GM23338 (cell line): ENCODE measurements at regions not wholly inside any gene's neighbourhood (a gene's known extent, or its start where the extent isn't known, plus 50 kb on each side); places are given as distances from the start of the nearest gene placed in this dataset.

ENCODE experiments used
- ATAC-seq: fragments of 200-7000 bp; cut with Tn5 transposase; 3 replicates; pipeline ENCODE4 v1.9.1; 2020
- DNase-seq: peaks from one replicate; pipeline ENCODE4 v3.0.0-alpha.2; 2015; ENCODE audit warnings: low spot score
- H2AFZ ChIP-seq: fragments of 200-600 bp; sonication (generic); 2 replicates; pipeline ENCODE4 v1.8.0; 2016; ENCODE audit warnings: antibody characterized with exemption, mild to moderate bottlenecking, moderate library complexity
- H3F3A ChIP-seq: fragments of 200-600 bp; sonication (generic); replicated peaks from 2 replicates; pipeline ENCODE4 v1.8.0; 2017; ENCODE audit warnings: antibody characterized with exemption, mixed run types, low read depth
- H3K27ac ChIP-seq: fragments of 200-600 bp; sonication (generic); 2 replicates; pipeline ENCODE4 v1.6.1; 2016; ENCODE audit warnings: low read depth
- H3K27me3 ChIP-seq: fragments of 200-600 bp; sonication (generic); 2 replicates; pipeline ENCODE4 v1.8.0; 2016; ENCODE audit warnings: mild to moderate bottlenecking, mixed run types, moderate library complexity; ENCODE audit not compliant: insufficient read depth
- H3K36me3 ChIP-seq: fragments of 200-600 bp; sonication (generic); 2 replicates; pipeline ENCODE4 v1.8.0; 2016; ENCODE audit warnings: mild to moderate bottlenecking; ENCODE audit not compliant: insufficient read depth
- H3K4me1 ChIP-seq: fragments of 200-600 bp; sonication (generic); 2 replicates; pipeline ENCODE4 v1.8.0; 2016; ENCODE audit warnings: mild to moderate bottlenecking, moderate library complexity; ENCODE audit not compliant: insufficient read depth
- H3K4me2 ChIP-seq: fragments of 200-600 bp; sonication (generic); 2 replicates; pipeline ENCODE4 v1.7.1; 2017; ENCODE audit warnings: mixed run types
- H3K4me3 ChIP-seq: fragments of 200-600 bp; sonication (generic); 2 replicates; pipeline ENCODE4 v1.6.1; 2016; ENCODE audit warnings: mixed run types
- H3K79me2 ChIP-seq: fragments of 200-600 bp; sonication (generic); replicated peaks from 2 replicates; pipeline ENCODE4 v1.8.0; 2017; ENCODE audit warnings: mild to moderate bottlenecking; ENCODE audit not compliant: insufficient read depth
- H3K9me2 ChIP-seq: fragments of 200-600 bp; sonication (generic); 2 replicates; pipeline ENCODE4 v1.8.0; 2017; ENCODE audit not compliant: insufficient read depth
- H4K20me1 ChIP-seq: fragments of 200-600 bp; sonication (generic); replicated peaks from 2 replicates; pipeline ENCODE4 v1.8.0; 2017; ENCODE audit warnings: mild to moderate bottlenecking; ENCODE audit not compliant: insufficient read depth
- H3K27ac Mint-ChIP-seq: 2 replicates; pipeline ENCODE4 v1.8.0; 2020; ENCODE audit warnings: inconsistent platforms, mild to moderate bottlenecking, moderate library complexity, mixed read lengths
- H3K27me3 Mint-ChIP-seq: 3 replicates; pipeline ENCODE4 v1.8.0; 2022; ENCODE audit warnings: low read depth, mild to moderate bottlenecking, moderate library complexity, mixed read lengths, inconsistent platforms; ENCODE audit not compliant: insufficient read depth, poor library complexity
- H3K36me3 Mint-ChIP-seq: 3 replicates; pipeline ENCODE4 v1.8.0; 2021; ENCODE audit warnings: low read depth, mild to moderate bottlenecking, inconsistent platforms, moderate library complexity, mixed read lengths
- H3K4me1 Mint-ChIP-seq: 3 replicates; pipeline ENCODE4 v1.8.0; 2020; ENCODE audit warnings: mild to moderate bottlenecking, inconsistent platforms, mixed read lengths
- H3K4me3 Mint-ChIP-seq: 3 replicates; pipeline ENCODE4 v1.8.0; 2021; ENCODE audit warnings: moderate library complexity, mild to moderate bottlenecking, inconsistent platforms, mixed read lengths
- H3K9me3 Mint-ChIP-seq: 3 replicates; pipeline ENCODE4 v1.8.0; 2020; ENCODE audit warnings: moderate library complexity, mild to moderate bottlenecking, inconsistent platforms, mixed read lengths
- CREB1 ChIP-seq: fragments of 250-450 bp; sonication (Bioruptor Pico); IDR thresholded peaks from 2 replicates; pipeline ENCODE4 v1.5.0; 2020; ENCODE audit warnings: low read depth, mild to moderate bottlenecking, moderate library complexity
- EZH2 ChIP-seq: fragments of 200-600 bp; sonication (generic); IDR thresholded peaks from one replicate; pipeline ENCODE4 v1.8.0; 2017; ENCODE audit warnings: antibody characterized with exemption, mild to moderate bottlenecking, low read depth; ENCODE audit not compliant: unreplicated experiment
- JUNB ChIP-seq: IDR thresholded peaks from one replicate; pipeline ENCODE4 v1.6.1; 2016; ENCODE audit warnings: antibody characterized with exemption; ENCODE audit not compliant: unreplicated experiment
- NANOG ChIP-seq: IDR thresholded peaks from 2 replicates; pipeline ENCODE4 v1.6.1; 2016; ENCODE audit warnings: antibody characterized with exemption, borderline replicate concordance
- POLR2AphosphoS5 ChIP-seq: IDR thresholded peaks from 2 replicates; pipeline ENCODE4 v1.6.1; 2016; ENCODE audit warnings: antibody characterized with exemption, low read depth
- ZNF114 ChIP-seq: fragments of 250-450 bp; sonication (Bioruptor Pico); IDR thresholded peaks from 2 replicates; pipeline ENCODE4 v1.5.0; 2020; ENCODE audit warnings: mild to moderate bottlenecking, moderate library complexity
- ZNF331 ChIP-seq: fragments of 250-450 bp; sonication (Bioruptor Pico); IDR thresholded peaks from 2 replicates; pipeline ENCODE4 v1.5.0; 2020; ENCODE audit warnings: low read depth, mild to moderate bottlenecking, moderate library complexity
- TF ChIP-seq, protein P1 (sequence below): IDR thresholded peaks from 2 replicates; pipeline ENCODE4 v1.6.1; 2016; ENCODE audit warnings: antibody characterized with exemption
- TF ChIP-seq, protein P2 (sequence below), 2 experiments: fragments of 200-600 bp in 1 of 2; sonication (generic) in 1 of 2; conservative IDR thresholded peaks; 2 replicates each; pipeline versions ENCODE4 v1.5.1 to v1.6.1; 2016 to 2017; ENCODE audit warnings: antibody characterized with exemption in 2 of 2, low read depth in 2 of 2, mild to moderate bottlenecking in 2 of 2, moderate library complexity in 1 of 2
- TF ChIP-seq, protein P3 (sequence below): fragments of 250-450 bp; sonication (Bioruptor Pico); IDR thresholded peaks from 2 replicates; pipeline ENCODE4 v1.5.0; 2020; ENCODE audit warnings: mild to moderate bottlenecking, moderate library complexity

DNA sequence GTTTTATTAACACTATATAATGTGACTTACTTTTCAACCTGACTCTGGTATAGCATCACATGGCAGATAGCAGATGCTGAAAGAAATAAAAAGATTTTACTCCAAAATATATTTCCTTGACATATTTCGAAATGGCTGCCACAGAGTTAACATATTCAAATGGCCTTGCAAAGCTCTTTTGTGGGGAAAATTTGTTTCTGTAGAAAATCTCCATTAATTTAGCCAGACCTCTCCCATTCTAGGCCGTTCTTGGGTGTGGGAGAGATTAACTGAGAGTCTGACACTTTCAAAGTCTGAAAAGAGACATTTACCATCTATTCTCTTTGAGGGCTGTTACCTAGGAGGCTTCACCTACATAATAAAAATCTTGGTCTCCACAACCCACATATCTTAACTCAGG is 217.2 kb downstream of the OTOR start:
- Mint-ChIP-seq H3K9me3 (peaks cover 22% of the 10 kb centered on the region), H3K27ac (no peak overlapping the region), H3K27me3 (peaks cover 3% of the 10 kb centered on the region), H3K36me3 (peaks cover 14% of the 10 kb centered on the region; the same call in 2 of the 3 replicates), H3K4me1 (peaks cover 5% of the 10 kb centered on the region; the same call in 2 of the 3 replicates), H3K4me3 (no peak overlapping the region)
- no peaks in the 10 kb centered on the region for H3F3A ChIP-seq
- no peak overlapping the region for H3K27ac ChIP-seq
- H3K9me2 ChIP-seq, result peaks cover 8% of the 10 kb centered on the region; the same call in 1 of the 2 replicates
- no peak overlapping the region for H3K4me3 ChIP-seq
- H3K4me1 ChIP-seq, result peaks cover 6% of the 10 kb centered on the region; the same call in 1 of the 2 replicates
- H3K79me2 ChIP-seq, result no peaks in the 10 kb centered on the region
- no peaks in the 10 kb centered on the region for H3K36me3 ChIP-seq
- no peaks in the 10 kb centered on the region for H3K27me3 ChIP-seq
- no peaks in the 10 kb centered on the region for H4K20me1 ChIP-seq
- no peak for DNase-seq
- no peak overlapping the region for H3K4me2 ChIP-seq
- no peak for ATAC-seq
- TF ChIP-seq EZH2 (no peak), POLR2AphosphoS5 (no peak), JUNB (no peak), ZNF331 (CRISPR knock-in tag) (no peak)
- TF ChIP-seq, protein P1, sequence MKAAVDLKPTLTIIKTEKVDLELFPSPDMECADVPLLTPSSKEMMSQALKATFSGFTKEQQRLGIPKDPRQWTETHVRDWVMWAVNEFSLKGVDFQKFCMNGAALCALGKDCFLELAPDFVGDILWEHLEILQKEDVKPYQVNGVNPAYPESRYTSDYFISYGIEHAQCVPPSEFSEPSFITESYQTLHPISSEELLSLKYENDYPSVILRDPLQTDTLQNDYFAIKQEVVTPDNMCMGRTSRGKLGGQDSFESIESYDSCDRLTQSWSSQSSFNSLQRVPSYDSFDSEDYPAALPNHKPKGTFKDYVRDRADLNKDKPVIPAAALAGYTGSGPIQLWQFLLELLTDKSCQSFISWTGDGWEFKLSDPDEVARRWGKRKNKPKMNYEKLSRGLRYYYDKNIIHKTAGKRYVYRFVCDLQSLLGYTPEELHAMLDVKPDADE, result no peak
- no peak overlapping the region for H2AFZ ChIP-seq

DNA sequence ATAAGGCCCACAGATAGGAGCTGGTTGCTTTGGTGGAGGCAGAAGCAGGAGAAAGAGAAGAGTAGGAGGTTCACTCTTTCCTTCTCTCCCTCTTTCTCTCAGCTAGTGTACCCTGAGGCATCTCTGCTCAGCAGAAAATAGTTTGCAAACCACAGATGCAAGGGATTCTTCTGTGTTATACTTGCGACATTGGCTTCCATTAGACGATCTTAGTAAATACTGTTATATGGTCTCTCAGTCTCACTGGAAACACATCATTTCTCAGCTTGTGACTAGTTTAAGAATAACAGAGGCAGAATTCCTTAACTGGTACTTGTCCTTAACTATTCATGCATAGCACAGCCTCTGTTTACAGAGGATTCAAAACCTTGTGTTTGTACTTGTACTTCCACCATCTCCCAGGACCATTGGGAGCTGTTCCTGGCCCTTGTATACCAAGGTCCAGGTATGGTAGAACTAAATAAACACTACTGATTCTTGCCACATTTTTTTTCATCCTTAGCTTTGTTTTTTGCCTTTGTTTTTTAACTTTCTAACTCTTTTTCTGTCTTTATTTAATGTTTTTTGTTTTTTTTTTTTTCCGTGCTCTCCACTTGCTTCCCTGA is 218.2 kb downstream of the OTOR start:
- Histone ChIP-seq H4K20me1 (no peaks in the 10 kb centered on the region), H3K4me1 (peaks cover 6% of the 10 kb centered on the region; the same call in 1 of the 2 replicates), H3K9me2 (peaks cover 8% of the 10 kb centered on the region; the same call in 1 of the 2 replicates), H2AFZ (peak overlapping the region; percentile 11; the same call in 1 of the 2 replicates), H3K27me3 (no peaks in the 10 kb centered on the region), H3K4me3 (no peak overlapping the region), H3K27ac (no peak overlapping the region), H3K4me2 (no peak overlapping the region), H3F3A (no peaks in the 10 kb centered on the region), H3K79me2 (no peaks in the 10 kb centered on the region), H3K36me3 (no peaks in the 10 kb centered on the region)
- H3K27me3 Mint-ChIP-seq, result peaks cover 3% of the 10 kb centered on the region
- H3K9me3 Mint-ChIP-seq, result peaks cover 12% of the 10 kb centered on the region
- peaks cover 5% of the 10 kb centered on the region; the same call in 2 of the 3 replicates for H3K4me1 Mint-ChIP-seq
- H3K36me3 Mint-ChIP-seq, result peaks cover 11% of the 10 kb centered on the region; the same call in 2 of the 3 replicates
- ATAC-seq, result no peak
- H3K27ac Mint-ChIP-seq, result no peak overlapping the region
- no peak for DNase-seq
- no peak overlapping the region for H3K4me3 Mint-ChIP-seq
- TF ChIP-seq CREB1 (CRISPR knock-in tag), result no peak
- TF ChIP-seq, protein P1, result no peak
- TF ChIP-seq POLR2AphosphoS5, result no peak
- no peak for TF ChIP-seq ZNF114 (CRISPR knock-in tag)
- no peak for TF ChIP-seq NANOG
- TF ChIP-seq, protein P2, sequence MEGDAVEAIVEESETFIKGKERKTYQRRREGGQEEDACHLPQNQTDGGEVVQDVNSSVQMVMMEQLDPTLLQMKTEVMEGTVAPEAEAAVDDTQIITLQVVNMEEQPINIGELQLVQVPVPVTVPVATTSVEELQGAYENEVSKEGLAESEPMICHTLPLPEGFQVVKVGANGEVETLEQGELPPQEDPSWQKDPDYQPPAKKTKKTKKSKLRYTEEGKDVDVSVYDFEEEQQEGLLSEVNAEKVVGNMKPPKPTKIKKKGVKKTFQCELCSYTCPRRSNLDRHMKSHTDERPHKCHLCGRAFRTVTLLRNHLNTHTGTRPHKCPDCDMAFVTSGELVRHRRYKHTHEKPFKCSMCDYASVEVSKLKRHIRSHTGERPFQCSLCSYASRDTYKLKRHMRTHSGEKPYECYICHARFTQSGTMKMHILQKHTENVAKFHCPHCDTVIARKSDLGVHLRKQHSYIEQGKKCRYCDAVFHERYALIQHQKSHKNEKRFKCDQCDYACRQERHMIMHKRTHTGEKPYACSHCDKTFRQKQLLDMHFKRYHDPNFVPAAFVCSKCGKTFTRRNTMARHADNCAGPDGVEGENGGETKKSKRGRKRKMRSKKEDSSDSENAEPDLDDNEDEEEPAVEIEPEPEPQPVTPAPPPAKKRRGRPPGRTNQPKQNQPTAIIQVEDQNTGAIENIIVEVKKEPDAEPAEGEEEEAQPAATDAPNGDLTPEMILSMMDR (conservative IDR thresholded peaks at IDR 0.05; ENCODE audit: low read depth in 2 of 2), result no peak
- TF ChIP-seq, protein P3, sequence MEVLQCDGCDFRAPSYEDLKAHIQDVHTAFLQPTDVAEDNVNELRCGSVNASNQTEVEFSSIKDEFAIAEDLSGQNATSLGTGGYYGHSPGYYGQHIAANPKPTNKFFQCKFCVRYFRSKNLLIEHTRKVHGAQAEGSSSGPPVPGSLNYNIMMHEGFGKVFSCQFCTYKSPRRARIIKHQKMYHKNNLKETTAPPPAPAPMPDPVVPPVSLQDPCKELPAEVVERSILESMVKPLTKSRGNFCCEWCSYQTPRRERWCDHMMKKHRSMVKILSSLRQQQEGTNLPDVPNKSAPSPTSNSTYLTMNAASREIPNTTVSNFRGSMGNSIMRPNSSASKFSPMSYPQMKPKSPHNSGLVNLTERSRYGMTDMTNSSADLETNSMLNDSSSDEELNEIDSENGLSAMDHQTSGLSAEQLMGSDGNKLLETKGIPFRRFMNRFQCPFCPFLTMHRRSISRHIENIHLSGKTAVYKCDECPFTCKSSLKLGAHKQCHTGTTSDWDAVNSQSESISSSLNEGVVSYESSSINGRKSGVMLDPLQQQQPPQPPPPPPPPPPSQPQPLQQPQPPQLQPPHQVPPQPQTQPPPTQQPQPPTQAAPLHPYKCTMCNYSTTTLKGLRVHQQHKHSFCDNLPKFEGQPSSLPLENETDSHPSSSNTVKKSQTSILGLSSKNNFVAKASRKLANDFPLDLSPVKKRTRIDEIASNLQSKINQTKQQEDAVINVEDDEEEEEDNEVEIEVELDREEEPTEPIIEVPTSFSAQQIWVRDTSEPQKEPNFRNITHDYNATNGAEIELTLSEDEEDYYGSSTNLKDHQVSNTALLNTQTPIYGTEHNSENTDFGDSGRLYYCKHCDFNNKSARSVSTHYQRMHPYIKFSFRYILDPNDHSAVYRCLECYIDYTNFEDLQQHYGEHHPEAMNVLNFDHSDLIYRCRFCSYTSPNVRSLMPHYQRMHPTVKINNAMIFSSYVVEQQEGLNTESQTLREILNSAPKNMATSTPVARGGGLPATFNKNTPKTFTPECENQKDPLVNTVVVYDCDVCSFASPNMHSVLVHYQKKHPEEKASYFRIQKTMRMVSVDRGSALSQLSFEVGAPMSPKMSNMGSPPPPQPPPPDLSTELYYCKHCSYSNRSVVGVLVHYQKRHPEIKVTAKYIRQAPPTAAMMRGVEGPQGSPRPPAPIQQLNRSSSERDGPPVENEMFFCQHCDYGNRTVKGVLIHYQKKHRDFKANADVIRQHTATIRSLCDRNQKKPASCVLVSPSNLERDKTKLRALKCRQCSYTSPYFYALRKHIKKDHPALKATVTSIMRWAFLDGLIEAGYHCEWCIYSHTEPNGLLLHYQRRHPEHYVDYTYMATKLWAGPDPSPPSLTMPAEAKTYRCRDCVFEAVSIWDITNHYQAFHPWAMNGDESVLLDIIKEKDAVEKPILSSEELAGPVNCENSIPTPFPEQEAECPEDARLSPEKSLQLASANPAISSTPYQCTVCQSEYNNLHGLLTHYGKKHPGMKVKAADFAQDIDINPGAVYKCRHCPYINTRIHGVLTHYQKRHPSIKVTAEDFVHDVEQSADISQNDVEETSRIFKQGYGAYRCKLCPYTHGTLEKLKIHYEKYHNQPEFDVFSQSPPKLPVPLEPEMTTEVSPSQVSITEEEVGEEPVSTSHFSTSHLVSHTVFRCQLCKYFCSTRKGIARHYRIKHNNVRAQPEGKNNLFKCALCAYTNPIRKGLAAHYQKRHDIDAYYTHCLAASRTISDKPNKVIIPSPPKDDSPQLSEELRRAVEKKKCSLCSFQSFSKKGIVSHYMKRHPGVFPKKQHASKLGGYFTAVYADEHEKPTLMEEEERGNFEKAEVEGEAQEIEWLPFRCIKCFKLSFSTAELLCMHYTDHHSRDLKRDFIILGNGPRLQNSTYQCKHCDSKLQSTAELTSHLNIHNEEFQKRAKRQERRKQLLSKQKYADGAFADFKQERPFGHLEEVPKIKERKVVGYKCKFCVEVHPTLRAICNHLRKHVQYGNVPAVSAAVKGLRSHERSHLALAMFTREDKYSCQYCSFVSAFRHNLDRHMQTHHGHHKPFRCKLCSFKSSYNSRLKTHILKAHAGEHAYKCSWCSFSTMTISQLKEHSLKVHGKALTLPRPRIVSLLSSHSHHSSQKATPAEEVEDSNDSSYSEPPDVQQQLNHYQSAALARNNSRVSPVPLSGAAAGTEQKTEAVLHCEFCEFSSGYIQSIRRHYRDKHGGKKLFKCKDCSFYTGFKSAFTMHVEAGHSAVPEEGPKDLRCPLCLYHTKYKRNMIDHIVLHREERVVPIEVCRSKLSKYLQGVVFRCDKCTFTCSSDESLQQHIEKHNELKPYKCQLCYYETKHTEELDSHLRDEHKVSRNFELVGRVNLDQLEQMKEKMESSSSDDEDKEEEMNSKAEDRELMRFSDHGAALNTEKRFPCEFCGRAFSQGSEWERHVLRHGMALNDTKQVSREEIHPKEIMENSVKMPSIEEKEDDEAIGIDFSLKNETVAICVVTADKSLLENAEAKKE, result no peak
